GM19025 (cell line): ENCODE measurements at regions not wholly inside any gene's neighbourhood (a gene's known extent, or its start where the extent isn't known, plus 50 kb on each side); places are given as distances from the start of the nearest gene placed in this dataset.

Source experiments
- ATAC-seq: cut with Tn5 transposase; IDR thresholded peaks from one replicate; pipeline ENCODE4 v1.9.1; 2021; ENCODE audit warnings: mild to moderate bottlenecking, low read depth, moderate library complexity; ENCODE audit not compliant: unreplicated experiment

- ATAC-seq: no peak
Measured at GRCh38 chr2:61774351-61774750, 79.5 kb downstream of the FAM161A start.

- ATAC-seq: no peak
Measured at GRCh38 chr2:61771904-61772845, 81.7 kb downstream of the FAM161A start.

- ATAC-seq: no peak
Measured at GRCh38 chr2:61770746-61771145, 83.1 kb downstream of the FAM161A start.

- ATAC-seq: no peak
Measured at GRCh38 chr2:61770298-61770697, 83.6 kb downstream of the FAM161A start.

- ATAC-seq: no peak
Measured at GRCh38 chr2:61769093-61769675, 84.7 kb downstream of the FAM161A start.

GRCh38 chr2:61764035-61764800 is 89.6 kb downstream of the FAM161A start:
- peak; percentile 99 for ATAC-seq

GRCh38 chr2:61763605-61764034 is 90.2 kb downstream of the FAM161A start:
- ATAC-seq: peak; percentile 1

- no peak for ATAC-seq
Measured at GRCh38 chr2:61762292-61762691, 91.6 kb downstream of the FAM161A start.

- no peak for ATAC-seq
Measured at GRCh38 chr2:61759718-61760117, 94.1 kb downstream of the FAM161A start.

- no peak for ATAC-seq
Measured at GRCh38 chr2:61759005-61759404, 94.9 kb downstream of the FAM161A start.

GRCh38 chr2:61758159-61758558 is 95.7 kb downstream of the FAM161A start:
- ATAC-seq: no peak

- ATAC-seq: no peak
Measured at GRCh38 chr2:61753512-61753911, 100.3 kb downstream of the FAM161A start.

- no peak for ATAC-seq
Measured at GRCh38 chr2:61750624-61751023, 103.2 kb downstream of the FAM161A start.

- ATAC-seq: no peak
Measured at GRCh38 chr2:61742955-61743354, 110.9 kb downstream of the FAM161A start.

- ATAC-seq: no peak
Measured at GRCh38 chr2:61737841-61738240, 116.0 kb downstream of the FAM161A start.

GRCh38 chr2:61736953-61737352 is 116.9 kb downstream of the FAM161A start:
- no peak for ATAC-seq

- no peak for ATAC-seq
Measured at GRCh38 chr2:61733563-61733962, 120.3 kb downstream of the FAM161A start.

- ATAC-seq: no peak
Measured at GRCh38 chr2:61732787-61733186, 121.1 kb downstream of the FAM161A start.

GRCh38 chr2:61727746-61728145 is 126.1 kb downstream of the FAM161A start:
- no peak for ATAC-seq

- ATAC-seq: no peak
Measured at GRCh38 chr2:61726456-61727209, 127.2 kb downstream of the FAM161A start.
